ENCODE measurements at regions not wholly inside any gene's neighbourhood (a gene's known extent, or its start where the extent isn't known, plus 50 kb on each side); places are given as distances from the start of the nearest gene placed in this dataset.
"Not testable (repeated sequence)": the region's sequence is repeated elsewhere in the genome, so short reads cannot be mapped to it uniquely, and the experiment has no call there.

GRCh38 chr13:80072231-80072630 is 268.7 kb downstream of the SPRY2 start:
- DNase-seq: no peak

GRCh38 chr13:80070024-80070703 is 270.8 kb downstream of the SPRY2 start:
- peak in 1 of 3 experiments; percentile 24 for DNase-seq

GRCh38 chr13:80069374-80069773 is 271.6 kb downstream of the SPRY2 start:
- no peak for DNase-seq

GRCh38 chr13:80065996-80066395 is 274.9 kb downstream of the SPRY2 start:
- DNase-seq: no peak

- not testable (repeated sequence) for DNase-seq
Measured at GRCh38 chr13:80062416-80062815, 278.5 kb downstream of the SPRY2 start.

- no peak for DNase-seq
Measured at GRCh38 chr13:80059789-80060188, 281.1 kb downstream of the SPRY2 start.

GRCh38 chr13:80058626-80059025 is 282.3 kb downstream of the SPRY2 start:
- no peak for DNase-seq

GRCh38 chr13:80055847-80056246 is 285.1 kb downstream of the SPRY2 start:
- DNase-seq: no peak

- no peak for DNase-seq
Measured at GRCh38 chr13:80054806-80055205, 286.1 kb downstream of the SPRY2 start.

GRCh38 chr13:80052286-80052685 is 288.6 kb downstream of the SPRY2 start:
- no peak for DNase-seq

- no peak for DNase-seq
Measured at GRCh38 chr13:80050252-80050651, 290.7 kb downstream of the SPRY2 start.

GRCh38 chr13:80048802-80049201 is 292.1 kb downstream of the SPRY2 start:
- DNase-seq: peak in 2 of 3 experiments; percentile 78 to 91

- DNase-seq: no peak
Measured at GRCh38 chr13:80048030-80048429, 292.9 kb downstream of the SPRY2 start.

- DNase-seq: no peak
Measured at GRCh38 chr13:80047406-80047805, 293.5 kb downstream of the SPRY2 start.

- no peak for DNase-seq
Measured at GRCh38 chr13:80040981-80041317, 300.0 kb downstream of the SPRY2 start.

- no peak for DNase-seq
Measured at GRCh38 chr13:80040196-80040980, 300.5 kb downstream of the SPRY2 start.

GRCh38 chr13:80039000-80039399 is 301.9 kb downstream of the SPRY2 start:
- DNase-seq: no peak

GRCh38 chr13:80038371-80038770 is 302.6 kb downstream of the SPRY2 start:
- no peak for DNase-seq

- no peak for DNase-seq
Measured at GRCh38 chr13:80037505-80037888, 303.4 kb downstream of the SPRY2 start.

- DNase-seq: no peak
Measured at GRCh38 chr13:80036845-80037504, 304.0 kb downstream of the SPRY2 start.

GRCh38 chr13:80035096-80035495 is 305.8 kb downstream of the SPRY2 start:
- DNase-seq: no peak

- no peak for DNase-seq
Measured at GRCh38 chr13:80033951-80034350, 307.0 kb downstream of the SPRY2 start.

- no peak for DNase-seq
Measured at GRCh38 chr13:80033286-80033685, 307.6 kb downstream of the SPRY2 start.

- peak in 1 of 3 experiments; percentile 25 for DNase-seq
Measured at GRCh38 chr13:80030491-80030890, 310.4 kb downstream of the SPRY2 start.
